ENCODE measurements at regions not wholly inside any gene's neighbourhood (a gene's known extent, or its start where the extent isn't known, plus 50 kb on each side); places are given as distances from the start of the nearest gene placed in this dataset.

- Histone ChIP-seq H2BK120ac (ENCODE audit: low read depth, low read length) (no peak overlapping the region), H3K4ac (ENCODE audit: low read depth in 1 of 2, low read length in 2 of 2) (no peak overlapping the region), H2AK5ac (ENCODE audit: low read length, severe bottlenecking) (no peak overlapping the region), H3K27me3 (ENCODE audit: control insufficient read depth in 1 of 2, insufficient read depth in 1 of 2, low read length in 2 of 2) (no peaks in the 10 kb centered on the region), H3K23ac (ENCODE audit: low read length in 2 of 2) (no peak overlapping the region), H2BK5ac (ENCODE audit: low read depth, low read length, poor library complexity, severe bottlenecking) (no peak overlapping the region), H3K4me2 (ENCODE audit: low read length, poor library complexity, severe bottlenecking) (no peak overlapping the region), H2AFZ (ENCODE audit: low read depth, low read length) (no peak overlapping the region), H4K91ac (ENCODE audit: low read length) (no peak overlapping the region), H3K9ac (ENCODE audit: low read length) (no peak overlapping the region), H3K4me3 (ENCODE audit: insufficient read depth in 1 of 2, low read depth in 1 of 2, low read length in 2 of 2) (no peak overlapping the region), H3K4me1 (ENCODE audit: control insufficient read depth, insufficient read depth, low read depth, low read length) (peaks cover 2% of the 10 kb centered on the region), H3K27ac (ENCODE audit: low read length, poor library complexity, severe bottlenecking) (no peak overlapping the region), H2BK15ac (ENCODE audit: low read depth, poor library complexity, severe bottlenecking) (no peak overlapping the region), H3K14ac (ENCODE audit: low read length in 2 of 2) (no peak overlapping the region), H3K36me3 (ENCODE audit: control insufficient read depth in 1 of 2, insufficient read depth in 2 of 2, low read depth in 1 of 2, low read length in 2 of 2) (no peaks in the 10 kb centered on the region), H2BK12ac (ENCODE audit: low read length in 2 of 2) (no peak overlapping the region), H3K18ac (ENCODE audit: low read depth in 1 of 2, low read length in 2 of 2) (no peak overlapping the region), H3K79me1 (replicated peaks; ENCODE audit: low read length, poor library complexity, severe bottlenecking) (no peaks in the 10 kb centered on the region), H3K9me3 (ENCODE audit: control insufficient read depth, low read length) (peaks cover 6% of the 10 kb centered on the region), H4K8ac (ENCODE audit: low read length) (no peak overlapping the region)
- DNase-seq: peak; percentile 19
These were observed 1292.6 kb downstream of the SI start for GRCh38 chr3:163785693-163786092.

GRCh38 chr3:163779396-163780344 is 1298.6 kb downstream of the SI start:
- Histone ChIP-seq H2BK15ac (ENCODE audit: low read depth, poor library complexity, severe bottlenecking) (no peak overlapping the region), H3K79me1 (replicated peaks; ENCODE audit: low read length, poor library complexity, severe bottlenecking) (no peaks in the 10 kb centered on the region), H3K36me3 (ENCODE audit: control insufficient read depth in 1 of 2, insufficient read depth in 2 of 2, low read depth in 1 of 2, low read length in 2 of 2) (no peaks in the 10 kb centered on the region), H3K4me2 (ENCODE audit: low read length, poor library complexity, severe bottlenecking) (no peak overlapping the region), H3K9me3 (ENCODE audit: control insufficient read depth, low read length) (no peaks in the 10 kb centered on the region), H3K27ac (ENCODE audit: low read length, poor library complexity, severe bottlenecking) (no peak overlapping the region), H2BK120ac (ENCODE audit: low read depth, low read length) (no peak overlapping the region), H2AFZ (ENCODE audit: low read depth, low read length) (no peak overlapping the region), H3K27me3 (ENCODE audit: control insufficient read depth in 1 of 2, insufficient read depth in 1 of 2, low read length in 2 of 2) (no peaks in the 10 kb centered on the region), H3K9ac (ENCODE audit: low read length) (no peak overlapping the region), H3K4me1 (ENCODE audit: control insufficient read depth, insufficient read depth, low read depth, low read length) (no peaks in the 10 kb centered on the region), H3K4me3 (ENCODE audit: insufficient read depth in 1 of 2, low read depth in 1 of 2, low read length in 2 of 2) (no peak overlapping the region), H2BK12ac (ENCODE audit: low read length in 2 of 2) (no peak overlapping the region), H4K91ac (ENCODE audit: low read length) (no peak overlapping the region), H2AK5ac (ENCODE audit: low read length, severe bottlenecking) (no peak overlapping the region), H3K18ac (ENCODE audit: low read depth in 1 of 2, low read length in 2 of 2) (no peak overlapping the region), H3K23ac (ENCODE audit: low read length in 2 of 2) (no peak overlapping the region), H2BK5ac (ENCODE audit: low read depth, low read length, poor library complexity, severe bottlenecking) (no peak overlapping the region), H3K14ac (ENCODE audit: low read length in 2 of 2) (no peak overlapping the region), H4K8ac (ENCODE audit: low read length) (no peak overlapping the region), H3K4ac (ENCODE audit: low read depth in 1 of 2, low read length in 2 of 2) (no peak overlapping the region)
- whole genome bisulfite sequencing: 81% methylated on average over 12 of the region's 13 CpGs
- DNase-seq: no peak

- H2BK15ac ChIP-seq (ENCODE audit: low read depth, poor library complexity, severe bottlenecking): no peak overlapping the region
- no peak overlapping the region for H3K27ac ChIP-seq (ENCODE audit: low read length, poor library complexity, severe bottlenecking)
- no peak overlapping the region for H2AFZ ChIP-seq (ENCODE audit: low read depth, low read length)
- no peak overlapping the region for H3K9ac ChIP-seq (ENCODE audit: low read length)
- H3K23ac ChIP-seq (ENCODE audit: low read length in 2 of 2): no peak overlapping the region
- peaks cover 6% of the 10 kb centered on the region for H3K9me3 ChIP-seq (ENCODE audit: control insufficient read depth, low read length)
- no peaks in the 10 kb centered on the region for H3K27me3 ChIP-seq (ENCODE audit: control insufficient read depth in 1 of 2, insufficient read depth in 1 of 2, low read length in 2 of 2)
- H3K14ac ChIP-seq (ENCODE audit: low read length in 2 of 2): no peak overlapping the region
- H2BK12ac ChIP-seq (ENCODE audit: low read length in 2 of 2): no peak overlapping the region
- DNase-seq: no peak
- no peak overlapping the region for H3K4ac ChIP-seq (ENCODE audit: low read depth in 1 of 2, low read length in 2 of 2)
- no peak overlapping the region for H2AK5ac ChIP-seq (ENCODE audit: low read length, severe bottlenecking)
- no peaks in the 10 kb centered on the region for H3K36me3 ChIP-seq (ENCODE audit: control insufficient read depth in 1 of 2, insufficient read depth in 2 of 2, low read depth in 1 of 2, low read length in 2 of 2)
- no peak overlapping the region for H4K8ac ChIP-seq (ENCODE audit: low read length)
- H2BK120ac ChIP-seq (ENCODE audit: low read depth, low read length): no peak overlapping the region
- H2BK5ac ChIP-seq (ENCODE audit: low read depth, low read length, poor library complexity, severe bottlenecking): no peak overlapping the region
- H3K79me1 ChIP-seq (replicated peaks; ENCODE audit: low read length, poor library complexity, severe bottlenecking): no peaks in the 10 kb centered on the region
- no peak overlapping the region for H3K4me3 ChIP-seq (ENCODE audit: insufficient read depth in 1 of 2, low read depth in 1 of 2, low read length in 2 of 2)
- H4K91ac ChIP-seq (ENCODE audit: low read length): no peak overlapping the region
- H3K18ac ChIP-seq (ENCODE audit: low read depth in 1 of 2, low read length in 2 of 2): no peak overlapping the region
- no peak overlapping the region for H3K4me2 ChIP-seq (ENCODE audit: low read length, poor library complexity, severe bottlenecking)
- no peaks in the 10 kb centered on the region for H3K4me1 ChIP-seq (ENCODE audit: control insufficient read depth, insufficient read depth, low read depth, low read length)
These were observed 1301.6 kb downstream of the SI start for GRCh38 chr3:163776743-163777142.

- no peak overlapping the region for H3K4ac ChIP-seq (ENCODE audit: low read depth in 1 of 2, low read length in 2 of 2)
- H4K8ac ChIP-seq (ENCODE audit: low read length): no peak overlapping the region
- no peaks in the 10 kb centered on the region for H3K4me1 ChIP-seq (ENCODE audit: control insufficient read depth, insufficient read depth, low read depth, low read length)
- no peak overlapping the region for H3K4me3 ChIP-seq (ENCODE audit: insufficient read depth in 1 of 2, low read depth in 1 of 2, low read length in 2 of 2)
- no peak overlapping the region for H3K18ac ChIP-seq (ENCODE audit: low read depth in 1 of 2, low read length in 2 of 2)
- no peak overlapping the region for H4K91ac ChIP-seq (ENCODE audit: low read length)
- H3K23ac ChIP-seq (ENCODE audit: low read length in 2 of 2): no peak overlapping the region
- no peak overlapping the region for H3K4me2 ChIP-seq (ENCODE audit: low read length, poor library complexity, severe bottlenecking)
- H3K27ac ChIP-seq (ENCODE audit: low read length, poor library complexity, severe bottlenecking): no peak overlapping the region
- no peak overlapping the region for H3K9ac ChIP-seq (ENCODE audit: low read length)
- no peak overlapping the region for H3K14ac ChIP-seq (ENCODE audit: low read length in 2 of 2)
- H3K36me3 ChIP-seq (ENCODE audit: control insufficient read depth in 1 of 2, insufficient read depth in 2 of 2, low read depth in 1 of 2, low read length in 2 of 2): no peaks in the 10 kb centered on the region
- no peak overlapping the region for H2AFZ ChIP-seq (ENCODE audit: low read depth, low read length)
- no peak for DNase-seq
- H3K27me3 ChIP-seq (ENCODE audit: control insufficient read depth in 1 of 2, insufficient read depth in 1 of 2, low read length in 2 of 2): no peaks in the 10 kb centered on the region
- no peak overlapping the region for H2AK5ac ChIP-seq (ENCODE audit: low read length, severe bottlenecking)
- H3K9me3 ChIP-seq (ENCODE audit: control insufficient read depth, low read length): peaks cover 6% of the 10 kb centered on the region
- H2BK5ac ChIP-seq (ENCODE audit: low read depth, low read length, poor library complexity, severe bottlenecking): no peak overlapping the region
- no peak overlapping the region for H2BK12ac ChIP-seq (ENCODE audit: low read length in 2 of 2)
- no peak overlapping the region for H2BK15ac ChIP-seq (ENCODE audit: low read depth, poor library complexity, severe bottlenecking)
- no peaks in the 10 kb centered on the region for H3K79me1 ChIP-seq (replicated peaks; ENCODE audit: low read length, poor library complexity, severe bottlenecking)
- no peak overlapping the region for H2BK120ac ChIP-seq (ENCODE audit: low read depth, low read length)
These were observed 1305.2 kb downstream of the SI start for GRCh38 chr3:163773136-163773535.

Measured in mesenchymal stem cell (in vitro differentiated cells and primary cell).